Sigmoid colon (tissue), 4 donors: ENCODE measurements at regions not wholly inside any gene's neighbourhood (a gene's known extent, or its start where the extent isn't known, plus 50 kb on each side); places are given as distances from the start of the nearest gene placed in this dataset.

Source experiments
- EP300 ChIP-seq, 4 donors: sonication (generic); formaldehyde crosslinking; IDR thresholded peaks; one replicate each; pipeline ENCODE4 v1.6.1; 2017; ENCODE audit warnings: antibody characterized with exemption in 4 of 4
- POLR2A ChIP-seq, 2 donors: fragments of 450-650 bp; IDR thresholded peaks; one replicate each; pipeline ENCODE4 v1.6.1; 2016; ENCODE audit warnings: antibody characterized with exemption in 2 of 2, mild to moderate bottlenecking in 2 of 2, moderate library complexity in 2 of 2
- POLR2AphosphoS5 ChIP-seq, 4 donors: sonication (generic); formaldehyde crosslinking; IDR thresholded peaks; one replicate each; pipeline ENCODE4 v1.6.1; 2017; ENCODE audit warnings: antibody characterized with exemption in 4 of 4
- TF ChIP-seq, protein P1 (sequence below), 4 experiments: fragments of 450-650 bp in 3 of 4; fragments of 200-600 bp in 1 of 4; IDR thresholded peaks; one replicate each; pipeline ENCODE4 v1.5.1; 2016 to 2019; ENCODE audit warnings: antibody characterized with exemption in 4 of 4, mild to moderate bottlenecking in 3 of 4, moderate library complexity in 2 of 4

DNA sequence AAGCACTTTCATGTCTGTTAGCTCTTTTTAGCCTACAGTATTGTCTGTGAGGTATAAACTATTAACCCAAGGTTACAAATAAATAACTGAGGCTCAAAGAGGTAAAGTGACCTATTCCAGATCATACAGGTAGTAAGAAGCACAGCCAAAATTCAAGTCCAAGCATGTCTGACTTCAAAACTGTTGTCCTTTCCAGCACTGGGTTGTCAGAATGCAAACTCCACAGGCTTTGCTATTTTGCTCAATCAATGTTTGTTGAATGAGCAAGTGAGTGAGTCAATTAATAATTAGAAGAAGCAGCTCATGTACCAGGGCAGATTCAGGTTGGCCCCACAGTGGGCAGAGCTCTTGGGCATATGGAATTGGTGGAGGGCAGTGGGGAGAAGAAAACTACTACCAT is 134.1 kb upstream of the ARHGEF9 start:
- TF ChIP-seq, protein P1, sequence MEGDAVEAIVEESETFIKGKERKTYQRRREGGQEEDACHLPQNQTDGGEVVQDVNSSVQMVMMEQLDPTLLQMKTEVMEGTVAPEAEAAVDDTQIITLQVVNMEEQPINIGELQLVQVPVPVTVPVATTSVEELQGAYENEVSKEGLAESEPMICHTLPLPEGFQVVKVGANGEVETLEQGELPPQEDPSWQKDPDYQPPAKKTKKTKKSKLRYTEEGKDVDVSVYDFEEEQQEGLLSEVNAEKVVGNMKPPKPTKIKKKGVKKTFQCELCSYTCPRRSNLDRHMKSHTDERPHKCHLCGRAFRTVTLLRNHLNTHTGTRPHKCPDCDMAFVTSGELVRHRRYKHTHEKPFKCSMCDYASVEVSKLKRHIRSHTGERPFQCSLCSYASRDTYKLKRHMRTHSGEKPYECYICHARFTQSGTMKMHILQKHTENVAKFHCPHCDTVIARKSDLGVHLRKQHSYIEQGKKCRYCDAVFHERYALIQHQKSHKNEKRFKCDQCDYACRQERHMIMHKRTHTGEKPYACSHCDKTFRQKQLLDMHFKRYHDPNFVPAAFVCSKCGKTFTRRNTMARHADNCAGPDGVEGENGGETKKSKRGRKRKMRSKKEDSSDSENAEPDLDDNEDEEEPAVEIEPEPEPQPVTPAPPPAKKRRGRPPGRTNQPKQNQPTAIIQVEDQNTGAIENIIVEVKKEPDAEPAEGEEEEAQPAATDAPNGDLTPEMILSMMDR (IDR thresholded peaks at IDR 0.05), result no peak
- TF ChIP-seq POLR2A (IDR thresholded peaks at IDR 0.05) (no peak), POLR2AphosphoS5 (IDR thresholded peaks at IDR 0.05) (no peak), EP300 (IDR thresholded peaks at IDR 0.05) (no peak)
